GM23338 (cell line): ENCODE measurements at regions not wholly inside any gene's neighbourhood (a gene's known extent, or its start where the extent isn't known, plus 50 kb on each side); places are given as distances from the start of the nearest gene placed in this dataset.

Experiments
- ATAC-seq: fragments of 200-7000 bp; cut with Tn5 transposase; 3 replicates; pipeline ENCODE4 v1.9.1; 2020
- DNase-seq: peaks from one replicate; pipeline ENCODE4 v3.0.0-alpha.2; 2015; ENCODE audit warnings: low spot score
- H2AFZ ChIP-seq: fragments of 200-600 bp; sonication (generic); 2 replicates; pipeline ENCODE4 v1.8.0; 2016; ENCODE audit warnings: antibody characterized with exemption, mild to moderate bottlenecking, moderate library complexity
- H3F3A ChIP-seq: fragments of 200-600 bp; sonication (generic); replicated peaks from 2 replicates; pipeline ENCODE4 v1.8.0; 2017; ENCODE audit warnings: antibody characterized with exemption, mixed run types, low read depth
- H3K27ac ChIP-seq: fragments of 200-600 bp; sonication (generic); 2 replicates; pipeline ENCODE4 v1.6.1; 2016; ENCODE audit warnings: low read depth
- H3K27me3 ChIP-seq: fragments of 200-600 bp; sonication (generic); 2 replicates; pipeline ENCODE4 v1.8.0; 2016; ENCODE audit warnings: mild to moderate bottlenecking, mixed run types, moderate library complexity; ENCODE audit not compliant: insufficient read depth
- H3K36me3 ChIP-seq: fragments of 200-600 bp; sonication (generic); 2 replicates; pipeline ENCODE4 v1.8.0; 2016; ENCODE audit warnings: mild to moderate bottlenecking; ENCODE audit not compliant: insufficient read depth
- H3K4me1 ChIP-seq: fragments of 200-600 bp; sonication (generic); 2 replicates; pipeline ENCODE4 v1.8.0; 2016; ENCODE audit warnings: mild to moderate bottlenecking, moderate library complexity; ENCODE audit not compliant: insufficient read depth
- H3K4me2 ChIP-seq: fragments of 200-600 bp; sonication (generic); 2 replicates; pipeline ENCODE4 v1.7.1; 2017; ENCODE audit warnings: mixed run types
- H3K4me3 ChIP-seq: fragments of 200-600 bp; sonication (generic); 2 replicates; pipeline ENCODE4 v1.6.1; 2016; ENCODE audit warnings: mixed run types
- H3K79me2 ChIP-seq: fragments of 200-600 bp; sonication (generic); replicated peaks from 2 replicates; pipeline ENCODE4 v1.8.0; 2017; ENCODE audit warnings: mild to moderate bottlenecking; ENCODE audit not compliant: insufficient read depth
- H3K9me2 ChIP-seq: fragments of 200-600 bp; sonication (generic); 2 replicates; pipeline ENCODE4 v1.8.0; 2017; ENCODE audit not compliant: insufficient read depth
- H4K20me1 ChIP-seq: fragments of 200-600 bp; sonication (generic); replicated peaks from 2 replicates; pipeline ENCODE4 v1.8.0; 2017; ENCODE audit warnings: mild to moderate bottlenecking; ENCODE audit not compliant: insufficient read depth
- H3K27ac Mint-ChIP-seq: 2 replicates; pipeline ENCODE4 v1.8.0; 2020; ENCODE audit warnings: inconsistent platforms, mild to moderate bottlenecking, moderate library complexity, mixed read lengths
- H3K27me3 Mint-ChIP-seq: 3 replicates; pipeline ENCODE4 v1.8.0; 2022; ENCODE audit warnings: low read depth, mild to moderate bottlenecking, moderate library complexity, mixed read lengths, inconsistent platforms; ENCODE audit not compliant: insufficient read depth, poor library complexity
- H3K36me3 Mint-ChIP-seq: 3 replicates; pipeline ENCODE4 v1.8.0; 2021; ENCODE audit warnings: low read depth, mild to moderate bottlenecking, inconsistent platforms, moderate library complexity, mixed read lengths
- H3K4me1 Mint-ChIP-seq: 3 replicates; pipeline ENCODE4 v1.8.0; 2020; ENCODE audit warnings: mild to moderate bottlenecking, inconsistent platforms, mixed read lengths
- H3K4me3 Mint-ChIP-seq: 3 replicates; pipeline ENCODE4 v1.8.0; 2021; ENCODE audit warnings: moderate library complexity, mild to moderate bottlenecking, inconsistent platforms, mixed read lengths
- H3K9me3 Mint-ChIP-seq: 3 replicates; pipeline ENCODE4 v1.8.0; 2020; ENCODE audit warnings: moderate library complexity, mild to moderate bottlenecking, inconsistent platforms, mixed read lengths
- CREB1 ChIP-seq: fragments of 250-450 bp; sonication (Bioruptor Pico); IDR thresholded peaks from 2 replicates; pipeline ENCODE4 v1.5.0; 2020; ENCODE audit warnings: low read depth, mild to moderate bottlenecking, moderate library complexity
- CTCF ChIP-seq, 2 experiments: fragments of 200-600 bp in 1 of 2; sonication (generic) in 1 of 2; conservative IDR thresholded peaks; 2 replicates each; pipeline versions ENCODE4 v1.5.1 to v1.6.1; 2016 to 2017; ENCODE audit warnings: antibody characterized with exemption in 2 of 2, low read depth in 2 of 2, mild to moderate bottlenecking in 2 of 2, moderate library complexity in 1 of 2
- ETS1 ChIP-seq: IDR thresholded peaks from 2 replicates; pipeline ENCODE4 v1.6.1; 2016; ENCODE audit warnings: antibody characterized with exemption
- EZH2 ChIP-seq: fragments of 200-600 bp; sonication (generic); IDR thresholded peaks from one replicate; pipeline ENCODE4 v1.8.0; 2017; ENCODE audit warnings: antibody characterized with exemption, mild to moderate bottlenecking, low read depth; ENCODE audit not compliant: unreplicated experiment
- JUNB ChIP-seq: IDR thresholded peaks from one replicate; pipeline ENCODE4 v1.6.1; 2016; ENCODE audit warnings: antibody characterized with exemption; ENCODE audit not compliant: unreplicated experiment
- NANOG ChIP-seq: IDR thresholded peaks from 2 replicates; pipeline ENCODE4 v1.6.1; 2016; ENCODE audit warnings: antibody characterized with exemption, borderline replicate concordance
- POLR2AphosphoS5 ChIP-seq: IDR thresholded peaks from 2 replicates; pipeline ENCODE4 v1.6.1; 2016; ENCODE audit warnings: antibody characterized with exemption, low read depth
- REST ChIP-seq: IDR thresholded peaks from one replicate; pipeline ENCODE4 v1.6.1; 2018; ENCODE audit warnings: antibody characterized with exemption; ENCODE audit not compliant: unreplicated experiment
- STAT1 ChIP-seq: IDR thresholded peaks from one replicate; pipeline ENCODE4 v1.6.1; 2016; ENCODE audit warnings: antibody characterized with exemption; ENCODE audit not compliant: unreplicated experiment
- ZNF114 ChIP-seq: fragments of 250-450 bp; sonication (Bioruptor Pico); IDR thresholded peaks from 2 replicates; pipeline ENCODE4 v1.5.0; 2020; ENCODE audit warnings: mild to moderate bottlenecking, moderate library complexity
- ZNF331 ChIP-seq: fragments of 250-450 bp; sonication (Bioruptor Pico); IDR thresholded peaks from 2 replicates; pipeline ENCODE4 v1.5.0; 2020; ENCODE audit warnings: low read depth, mild to moderate bottlenecking, moderate library complexity
- ZNF462 ChIP-seq: fragments of 250-450 bp; sonication (Bioruptor Pico); IDR thresholded peaks from 2 replicates; pipeline ENCODE4 v1.5.0; 2020; ENCODE audit warnings: mild to moderate bottlenecking, moderate library complexity

GRCh38 chr14:100666851-100667250, 59.8 kb upstream of the DLK1 start:
- DNase-seq: no peak
- Mint-ChIP-seq H3K27ac (no peak overlapping the region), H3K36me3 (no peaks in the 10 kb centered on the region; the same call in 2 of the 3 replicates), H3K9me3 (no peaks in the 10 kb centered on the region), H3K4me1 (peaks cover 11% of the 10 kb centered on the region), H3K27me3 (peaks cover 4% of the 10 kb centered on the region), H3K4me3 (no peak overlapping the region)
- H3K4me3 ChIP-seq: no peak overlapping the region
- no peak overlapping the region for H3K4me2 ChIP-seq
- TF ChIP-seq EZH2 (no peak), REST (no peak), POLR2AphosphoS5 (no peak), JUNB (no peak), CREB1 (CRISPR knock-in tag) (no peak), ETS1 (no peak), CTCF (conservative IDR thresholded peaks at IDR 0.05; ENCODE audit: low read depth in 2 of 2) (no peak), STAT1 (no peak), NANOG (no peak), ZNF331 (CRISPR knock-in tag) (no peak), ZNF462 (CRISPR knock-in tag) (no peak), ZNF114 (CRISPR knock-in tag) (no peak)
- no peak for ATAC-seq
- H4K20me1 ChIP-seq: no peaks in the 10 kb centered on the region
- H3K27ac ChIP-seq: no peak overlapping the region
- H3K79me2 ChIP-seq: no peaks in the 10 kb centered on the region
- H3K4me1 ChIP-seq: no peaks in the 10 kb centered on the region
- no peaks in the 10 kb centered on the region for H3K9me2 ChIP-seq
- H2AFZ ChIP-seq: no peak overlapping the region
- no peaks in the 10 kb centered on the region for H3K27me3 ChIP-seq
- no peaks in the 10 kb centered on the region for H3F3A ChIP-seq
- H3K36me3 ChIP-seq: no peaks in the 10 kb centered on the region
